ENCODE measurements at regions not wholly inside any gene's neighbourhood (a gene's known extent, or its start where the extent isn't known, plus 50 kb on each side); places are given as distances from the start of the nearest gene placed in this dataset.
"Not testable (repeated sequence)": the region's sequence is repeated elsewhere in the genome, so short reads cannot be mapped to it uniquely, and the experiment has no call there.

- TF ChIP-seq CTCF (conservative IDR thresholded peaks at IDR 0.05); ZFX (IDR thresholded peaks at IDR 0.05): not testable (repeated sequence)
Measured at GRCh38 chr16:33646386-33646785, 187.0 kb downstream of the TP53TG3F start.

Measured in C4-2B (cell line).